GM12878 (cell line): ENCODE measurements at regions not wholly inside any gene's neighbourhood (a gene's known extent, or its start where the extent isn't known, plus 50 kb on each side); places are given as distances from the start of the nearest gene placed in this dataset.

Experiments used
- CTCF ChIP-seq, 3 experiments: IDR thresholded peaks in 2 of 3; conservative IDR thresholded peaks in 1 of 3; 2 replicates each; pipeline ENCODE4 v1.5.1; 2011; ENCODE audit warnings: low read depth in 3 of 3, low read length in 3 of 3, mild to moderate bottlenecking in 3 of 3, control low read depth in 2 of 3, moderate library complexity in 2 of 3, inconsistent platforms in 1 of 3, mixed read lengths in 1 of 3; ENCODE audit not compliant: control insufficient read depth in 2 of 3, insufficient read depth in 1 of 3; ENCODE audit errors: extremely low read depth in 1 of 3
- EGR1 ChIP-seq, 2 experiments: IDR thresholded peaks; 1 replicate in 1 of 2; 2 replicates in 1 of 2; pipeline ENCODE4 v1.6.1; 2011 to 2012; ENCODE audit warnings: low read depth in 2 of 2, low read length in 2 of 2, borderline replicate concordance in 1 of 2, mild to moderate bottlenecking in 1 of 2, moderate library complexity in 1 of 2
- HDGF ChIP-seq: fragments of 450-650 bp; IDR thresholded peaks from 2 replicates; pipeline ENCODE4 v1.6.1; 2016; ENCODE audit warnings: antibody characterized with exemption
- KLF5 ChIP-seq: fragments of 450-650 bp; IDR thresholded peaks from 2 replicates; pipeline ENCODE4 v1.6.1; 2014; ENCODE audit warnings: mild to moderate bottlenecking; ENCODE audit not compliant: partially characterized antibody
- MXI1 ChIP-seq: fragments of 150-350 bp; IDR thresholded peaks from 2 replicates; pipeline ENCODE4 v1.6.1; 2011; ENCODE audit warnings: low read depth, mild to moderate bottlenecking, inconsistent platforms, low read length, improper control_type of control experiment
- NFXL1 ChIP-seq: fragments of 450-650 bp; IDR thresholded peaks from 2 replicates; pipeline ENCODE4 v1.6.1; 2017; ENCODE audit warnings: antibody characterized with exemption, mild to moderate bottlenecking, borderline replicate concordance
- POLR2A ChIP-seq: IDR thresholded peaks from 2 replicates; pipeline ENCODE4 v1.6.1; 2011; ENCODE audit warnings: low read depth, mild to moderate bottlenecking, low read length
- RCOR1 ChIP-seq: conservative IDR thresholded peaks from 2 replicates; pipeline ENCODE4 v1.6.1; 2012; ENCODE audit warnings: low read depth, low read length, improper control_type of control experiment
- YY1 ChIP-seq: IDR thresholded peaks from 2 replicates; pipeline ENCODE4 v1.6.1; 2011; ENCODE audit warnings: low read depth, mild to moderate bottlenecking, low read length
- ZNF24 ChIP-seq: fragments of 450-650 bp; IDR thresholded peaks from 2 replicates; pipeline ENCODE4 v1.6.1; 2017; ENCODE audit warnings: antibody characterized with exemption, mild to moderate bottlenecking

GRCh38 chr5:29548262-29548661, 1645.2 kb upstream of the CDH6 start:
- TF ChIP-seq EGR1 (IDR thresholded peaks at IDR 0.05; ENCODE audit: borderline replicate concordance in 1 of 2, low read depth in 2 of 2, low read length in 2 of 2) (no peak), CTCF (IDR thresholded peaks at IDR 0.05 in 2 of 3, conservative IDR thresholded peaks at IDR 0.05 in 1 of 3; ENCODE audit: control insufficient read depth in 2 of 3, extremely low read depth in 1 of 3, insufficient read depth in 1 of 3, low read depth in 3 of 3, low read length in 3 of 3) (no peak), KLF5 (no peak), POLR2A (no peak), YY1 (no peak), ZNF24 (no peak), MXI1 (no peak), RCOR1 (no peak), NFXL1 (no peak), HDGF (no peak)
